ENCODE measurements at regions not wholly inside any gene's neighbourhood (a gene's known extent, or its start where the extent isn't known, plus 50 kb on each side); places are given as distances from the start of the nearest gene placed in this dataset.

GRCh38 chr13:81671064-81671463, 1330.1 kb upstream of the SPRY2 start:
- Histone ChIP-seq H3K27me3 (ENCODE audit: control insufficient read depth in 2 of 2, insufficient read depth in 2 of 2, low read length in 2 of 2) (no peaks in the 10 kb centered on the region), H3K36me3 (replicated peaks in 1 of 2; ENCODE audit: control insufficient read depth in 1 of 2, insufficient read depth in 2 of 2, low read length in 2 of 2) (no peaks in the 10 kb centered on the region), H3K79me2 (ENCODE audit: insufficient read depth, low read length) (no peaks in the 10 kb centered on the region), H3K4me1 (ENCODE audit: control insufficient read depth in 1 of 2, insufficient read depth in 2 of 2, low read length in 2 of 2) (no peaks in the 10 kb centered on the region), H3K4me2 (replicated peaks; ENCODE audit: extremely low read depth, low read length, poor library complexity, severe bottlenecking) (no peak overlapping the region), H2AFZ (ENCODE audit: insufficient read depth, low read depth, low read length, poor library complexity, severe bottlenecking) (no peak overlapping the region), H3K9ac (ENCODE audit: insufficient read depth, low read length, poor library complexity, severe bottlenecking) (no peak overlapping the region), H3K27ac (ENCODE audit: low read depth in 1 of 2, low read length in 2 of 2) (no peak overlapping the region), H3K9me3 (replicated peaks in 1 of 2; ENCODE audit: control insufficient read depth in 1 of 2, insufficient read depth in 1 of 2, low read length in 2 of 2) (peaks cover 5 to 11% of the 10 kb centered on the region in 2 donors), H4K20me1 (ENCODE audit: insufficient read depth, low read length) (no peaks in the 10 kb centered on the region), H3K4me3 (replicated peaks in 1 of 3; ENCODE audit: low read depth in 2 of 3, low read length in 3 of 3) (no peak overlapping the region)
- H3K27ac Mint-ChIP-seq, result no peak overlapping the region
- no peaks in the 10 kb centered on the region for H3K4me1 Mint-ChIP-seq
- no peaks in the 10 kb centered on the region for H3K36me3 Mint-ChIP-seq
- intact Hi-C loops (cut with micrococcal nuclease), result no loop called here
- H3K27me3 Mint-ChIP-seq (ENCODE audit: low read depth in 3 of 3), result no peaks in the 10 kb centered on the region
- TF ChIP-seq CTCF (IDR thresholded peaks at IDR 0.05), result no peak
- H3K9me3 Mint-ChIP-seq, result peaks cover 2 to 10% (median 5%) of the 10 kb centered on the region in 7 donors
- H3K4me3 Mint-ChIP-seq, result no peak overlapping the region
- no peak for DNase-seq
- WGBS (ENCODE audit: insufficient coverage), result no CpG with 5 or more reads among the region's 3 CpGs

GRCh38 chr13:81670048-81670447, 1329.1 kb upstream of the SPRY2 start:
- Histone ChIP-seq H3K4me3 (replicated peaks in 1 of 3; ENCODE audit: low read depth in 2 of 3, low read length in 3 of 3) (no peak overlapping the region), H3K4me1 (ENCODE audit: control insufficient read depth in 1 of 2, insufficient read depth in 2 of 2, low read length in 2 of 2) (no peaks in the 10 kb centered on the region), H3K79me2 (ENCODE audit: insufficient read depth, low read length) (no peaks in the 10 kb centered on the region), H3K27me3 (ENCODE audit: control insufficient read depth in 2 of 2, insufficient read depth in 2 of 2, low read length in 2 of 2) (no peaks in the 10 kb centered on the region), H3K4me2 (replicated peaks; ENCODE audit: extremely low read depth, low read length, poor library complexity, severe bottlenecking) (no peak overlapping the region), H3K9ac (ENCODE audit: insufficient read depth, low read length, poor library complexity, severe bottlenecking) (no peak overlapping the region), H3K36me3 (replicated peaks in 1 of 2; ENCODE audit: control insufficient read depth in 1 of 2, insufficient read depth in 2 of 2, low read length in 2 of 2) (no peaks in the 10 kb centered on the region), H4K20me1 (ENCODE audit: insufficient read depth, low read length) (no peaks in the 10 kb centered on the region), H3K27ac (ENCODE audit: low read depth in 1 of 2, low read length in 2 of 2) (no peak overlapping the region), H2AFZ (ENCODE audit: insufficient read depth, low read depth, low read length, poor library complexity, severe bottlenecking) (no peak overlapping the region), H3K9me3 (replicated peaks in 1 of 2; ENCODE audit: control insufficient read depth in 1 of 2, insufficient read depth in 1 of 2, low read length in 2 of 2) (peaks cover 0 to 5% of the 10 kb centered on the region in 2 donors)
- Mint-ChIP-seq H3K36me3 (no peaks in the 10 kb centered on the region), H3K4me3 (no peak overlapping the region), H3K27ac (no peak overlapping the region), H3K4me1 (no peaks in the 10 kb centered on the region), H3K27me3 (ENCODE audit: low read depth in 3 of 3) (no peaks in the 10 kb centered on the region), H3K9me3 (peaks cover 0 to 5% (median 1%) of the 10 kb centered on the region in 7 donors)
- no peak for DNase-seq
- intact Hi-C loops (cut with micrococcal nuclease), result no loop called here
- WGBS (ENCODE audit: insufficient coverage), result no CpG with 5 or more reads among the region's 2 CpGs
- TF ChIP-seq CTCF (IDR thresholded peaks at IDR 0.05), result no peak

All from CD14-positive monocyte (primary cell).